ENCODE measurements at regions not wholly inside any gene's neighbourhood (a gene's known extent, or its start where the extent isn't known, plus 50 kb on each side); places are given as distances from the start of the nearest gene placed in this dataset.

GRCh38 chr14:61620130-61620946 is 75.0 kb upstream of the HIF1A start:
- TF ChIP-seq POLR2A (IDR thresholded peaks at IDR 0.05) (no peak), CTCF (IDR thresholded peaks at IDR 0.05) (no peak), EP300 (IDR thresholded peaks at IDR 0.05) (no peak)
